ENCODE measurements at regions not wholly inside any gene's neighbourhood (a gene's known extent, or its start where the extent isn't known, plus 50 kb on each side); places are given as distances from the start of the nearest gene placed in this dataset.

DNA sequence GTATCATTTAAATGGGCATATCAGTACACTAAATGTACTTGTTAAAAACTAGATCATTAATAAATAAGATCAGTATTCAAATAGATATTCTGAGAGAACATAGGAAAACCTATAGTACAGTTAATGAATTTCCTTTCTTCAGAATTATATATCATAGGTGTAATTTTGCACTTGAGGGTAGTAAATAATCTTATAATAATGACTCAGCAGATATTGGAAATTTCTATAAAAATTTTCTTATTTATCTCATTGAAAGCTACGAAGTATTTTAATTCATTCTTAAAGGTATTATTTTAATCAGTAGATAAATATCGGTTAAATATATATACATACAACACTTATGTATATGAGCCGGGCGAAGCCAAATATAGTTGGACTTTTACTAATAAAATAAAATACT, 300.9 kb upstream of the SOX2 start:
- no peak for TF ChIP-seq POLR2A (IDR thresholded peaks at IDR 0.05)
- TF ChIP-seq, protein P1, sequence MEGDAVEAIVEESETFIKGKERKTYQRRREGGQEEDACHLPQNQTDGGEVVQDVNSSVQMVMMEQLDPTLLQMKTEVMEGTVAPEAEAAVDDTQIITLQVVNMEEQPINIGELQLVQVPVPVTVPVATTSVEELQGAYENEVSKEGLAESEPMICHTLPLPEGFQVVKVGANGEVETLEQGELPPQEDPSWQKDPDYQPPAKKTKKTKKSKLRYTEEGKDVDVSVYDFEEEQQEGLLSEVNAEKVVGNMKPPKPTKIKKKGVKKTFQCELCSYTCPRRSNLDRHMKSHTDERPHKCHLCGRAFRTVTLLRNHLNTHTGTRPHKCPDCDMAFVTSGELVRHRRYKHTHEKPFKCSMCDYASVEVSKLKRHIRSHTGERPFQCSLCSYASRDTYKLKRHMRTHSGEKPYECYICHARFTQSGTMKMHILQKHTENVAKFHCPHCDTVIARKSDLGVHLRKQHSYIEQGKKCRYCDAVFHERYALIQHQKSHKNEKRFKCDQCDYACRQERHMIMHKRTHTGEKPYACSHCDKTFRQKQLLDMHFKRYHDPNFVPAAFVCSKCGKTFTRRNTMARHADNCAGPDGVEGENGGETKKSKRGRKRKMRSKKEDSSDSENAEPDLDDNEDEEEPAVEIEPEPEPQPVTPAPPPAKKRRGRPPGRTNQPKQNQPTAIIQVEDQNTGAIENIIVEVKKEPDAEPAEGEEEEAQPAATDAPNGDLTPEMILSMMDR (IDR thresholded peaks at IDR 0.05), result no peak

Measured in adrenal gland (tissue), 5 donors.